ENCODE measurements at regions not wholly inside any gene's neighbourhood (a gene's known extent, or its start where the extent isn't known, plus 50 kb on each side); places are given as distances from the start of the nearest gene placed in this dataset.

- DNase-seq = no peak
- Histone ChIP-seq H3K4me3 (no peak overlapping the region), H3K36me3 (no peaks in the 10 kb centered on the region), H3K27me3 (no peaks in the 10 kb centered on the region), H3K9me3 (no peaks in the 10 kb centered on the region)
Measured at GRCh38 chr1:186568221-186568620, 107.3 kb upstream of the PDC start.

- DNase-seq = no peak
- Histone ChIP-seq H3K9me3 (no peaks in the 10 kb centered on the region), H3K4me3 (no peak overlapping the region), H3K36me3 (no peaks in the 10 kb centered on the region), H3K27me3 (no peaks in the 10 kb centered on the region)
Measured at GRCh38 chr1:186566140-186566855, 105.4 kb upstream of the PDC start.

- no peaks in the 10 kb centered on the region for H3K9me3 ChIP-seq
- DNase-seq = no peak
- H3K4me3 ChIP-seq = no peak overlapping the region
- no peaks in the 10 kb centered on the region for H3K27me3 ChIP-seq
- no peaks in the 10 kb centered on the region for H3K36me3 ChIP-seq
Measured at GRCh38 chr1:186564582-186564981, 103.7 kb upstream of the PDC start.

- Histone ChIP-seq H3K4me3 (no peak overlapping the region), H3K9me3 (no peaks in the 10 kb centered on the region), H3K27me3 (no peaks in the 10 kb centered on the region), H3K36me3 (no peaks in the 10 kb centered on the region)
- no peak for DNase-seq
Measured at GRCh38 chr1:186559601-186560116, 98.7 kb upstream of the PDC start.

GRCh38 chr1:186557147-186557777 lies 96.3 kb upstream of the PDC start:
- DNase-seq = no peak
- H3K4me3 ChIP-seq = no peak overlapping the region
- H3K27me3 ChIP-seq = no peaks in the 10 kb centered on the region
- no peaks in the 10 kb centered on the region for H3K36me3 ChIP-seq
- H3K9me3 ChIP-seq = peaks cover 5% of the 10 kb centered on the region

GRCh38 chr1:186550832-186551231 lies 89.9 kb upstream of the PDC start:
- Histone ChIP-seq H3K9me3 (peaks cover 7% of the 10 kb centered on the region), H3K27me3 (no peaks in the 10 kb centered on the region), H3K36me3 (no peaks in the 10 kb centered on the region), H3K4me3 (no peak overlapping the region)
- no peak for DNase-seq

- peaks cover 5% of the 10 kb centered on the region; the same call in 1 of the 2 replicates for H3K9me3 ChIP-seq
- no peak overlapping the region for H3K4me3 ChIP-seq
- DNase-seq = no peak
- H3K27me3 ChIP-seq = no peaks in the 10 kb centered on the region
- no peaks in the 10 kb centered on the region for H3K36me3 ChIP-seq
Measured at GRCh38 chr1:186541003-186541402, 80.1 kb upstream of the PDC start.

GRCh38 chr1:186540521-186540920 lies 79.6 kb upstream of the PDC start:
- Histone ChIP-seq H3K4me3 (no peak overlapping the region), H3K36me3 (no peaks in the 10 kb centered on the region), H3K27me3 (no peaks in the 10 kb centered on the region), H3K9me3 (peaks cover 5% of the 10 kb centered on the region; the same call in 1 of the 2 replicates)
- no peak for DNase-seq

- no peaks in the 10 kb centered on the region for H3K27me3 ChIP-seq
- no peaks in the 10 kb centered on the region; the same call in 1 of the 2 replicates for H3K9me3 ChIP-seq
- H3K4me3 ChIP-seq = no peak overlapping the region
- DNase-seq = no peak
- H3K36me3 ChIP-seq = no peaks in the 10 kb centered on the region
Measured at GRCh38 chr1:186536273-186536890, 75.5 kb upstream of the PDC start.

GRCh38 chr1:186535388-186536133 lies 74.6 kb upstream of the PDC start:
- H3K27me3 ChIP-seq = no peaks in the 10 kb centered on the region

GRCh38 chr1:186534401-186534800 lies 73.5 kb upstream of the PDC start:
- H3K4me3 ChIP-seq = no peak overlapping the region
- no peaks in the 10 kb centered on the region for H3K27me3 ChIP-seq
- H3K36me3 ChIP-seq = no peaks in the 10 kb centered on the region
- no peaks in the 10 kb centered on the region; the same call in 1 of the 2 replicates for H3K9me3 ChIP-seq
- no peak for DNase-seq

More at GRCh38 chr1:186535388-186536133, 74.6 kb upstream of the PDC start:
- no peaks in the 10 kb centered on the region for H3K36me3 ChIP-seq
- DNase-seq = no peak
- H3K4me3 ChIP-seq = no peak overlapping the region
- no peaks in the 10 kb centered on the region; the same call in 1 of the 2 replicates for H3K9me3 ChIP-seq

- H3K9me3 ChIP-seq = peaks cover 6% of the 10 kb centered on the region; the same call in 1 of the 2 replicates
- no peak for DNase-seq
- no peaks in the 10 kb centered on the region for H3K36me3 ChIP-seq
- H3K4me3 ChIP-seq = no peak overlapping the region
- no peaks in the 10 kb centered on the region for H3K27me3 ChIP-seq
Measured at GRCh38 chr1:186532466-186532865, 71.6 kb upstream of the PDC start.

GRCh38 chr1:186531561-186532165 lies 70.7 kb upstream of the PDC start:
- Histone ChIP-seq H3K4me3 (no peak overlapping the region), H3K9me3 (peaks cover 6% of the 10 kb centered on the region; the same call in 1 of the 2 replicates), H3K36me3 (no peaks in the 10 kb centered on the region), H3K27me3 (no peaks in the 10 kb centered on the region)
- DNase-seq = no peak

GRCh38 chr1:186530109-186530508 lies 69.2 kb upstream of the PDC start:
- no peak for DNase-seq
- Histone ChIP-seq H3K9me3 (peaks cover 6% of the 10 kb centered on the region; the same call in 1 of the 2 replicates), H3K4me3 (no peak overlapping the region), H3K36me3 (no peaks in the 10 kb centered on the region), H3K27me3 (no peaks in the 10 kb centered on the region)

GRCh38 chr1:186519982-186520381 lies 59.1 kb upstream of the PDC start:
- H3K27me3 ChIP-seq = no peaks in the 10 kb centered on the region
- peaks cover 9% of the 10 kb centered on the region for H3K9me3 ChIP-seq
- no peaks in the 10 kb centered on the region for H3K36me3 ChIP-seq
- no peak for DNase-seq
- H3K4me3 ChIP-seq = no peak overlapping the region

- Histone ChIP-seq H3K4me3 (no peak overlapping the region), H3K36me3 (no peaks in the 10 kb centered on the region), H3K27me3 (no peaks in the 10 kb centered on the region), H3K9me3 (peaks cover 6% of the 10 kb centered on the region)
- no peak for DNase-seq
Measured at GRCh38 chr1:186518822-186519381, 58.0 kb upstream of the PDC start.

All from MG63 (cell line).